NCI-H146 treated with DMSO at 0.1 percent for 48 hours (cell line): ENCODE measurements at regions not wholly inside any gene's neighbourhood (a gene's known extent, or its start where the extent isn't known, plus 50 kb on each side); places are given as distances from the start of the nearest gene placed in this dataset.
"Not testable (repeated sequence)": the region's sequence is repeated elsewhere in the genome, so short reads cannot be mapped to it uniquely, and the experiment has no call there.

Experiments used
- DNase-seq: peaks from one replicate; lab custom pipeline; 2025; ENCODE audit not compliant: unreplicated experiment; lab: John Stamatoyannopoulos, UW

DNA sequence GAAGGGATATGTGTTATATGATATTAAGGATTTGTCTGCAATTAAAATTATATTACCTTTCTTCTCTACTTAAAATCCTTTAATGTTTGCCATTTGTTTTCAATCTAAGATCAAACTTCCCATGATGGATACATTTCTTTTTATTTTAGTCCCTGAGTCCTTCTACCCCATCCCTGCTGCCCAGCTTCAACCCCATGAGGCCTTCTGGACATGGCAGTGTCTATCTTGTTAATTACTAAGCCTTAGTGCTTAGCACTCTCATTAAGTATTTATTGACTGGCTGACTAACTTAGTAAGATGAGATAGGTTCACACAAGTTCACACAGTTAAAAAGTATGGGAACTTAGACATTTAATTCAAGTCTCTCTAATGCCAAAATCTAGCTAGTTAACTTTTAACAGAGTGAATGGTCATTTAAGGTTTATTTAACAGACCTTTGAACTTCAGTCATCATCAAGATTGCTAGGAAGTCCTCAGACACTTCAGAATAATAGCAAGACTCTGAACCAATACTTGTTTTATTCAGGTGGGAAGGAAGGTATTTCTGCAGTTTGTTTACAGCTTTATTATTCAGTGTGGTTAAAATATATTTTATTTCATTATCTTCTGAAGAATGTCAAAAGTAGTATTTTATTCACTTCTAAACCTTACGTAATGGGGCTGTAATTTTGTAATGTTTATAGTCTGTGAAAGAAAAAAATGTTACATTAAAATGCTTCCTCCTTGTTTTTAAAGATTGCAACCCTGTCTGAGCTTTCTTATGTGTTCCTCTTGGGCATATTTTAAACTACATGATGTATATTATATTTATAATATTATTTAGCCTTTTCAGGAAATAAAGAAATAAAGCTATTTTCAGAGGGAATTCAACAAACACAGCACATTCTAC, 848.9 kb downstream of the REEP3 start:
- no peak for DNase-seq

DNA sequence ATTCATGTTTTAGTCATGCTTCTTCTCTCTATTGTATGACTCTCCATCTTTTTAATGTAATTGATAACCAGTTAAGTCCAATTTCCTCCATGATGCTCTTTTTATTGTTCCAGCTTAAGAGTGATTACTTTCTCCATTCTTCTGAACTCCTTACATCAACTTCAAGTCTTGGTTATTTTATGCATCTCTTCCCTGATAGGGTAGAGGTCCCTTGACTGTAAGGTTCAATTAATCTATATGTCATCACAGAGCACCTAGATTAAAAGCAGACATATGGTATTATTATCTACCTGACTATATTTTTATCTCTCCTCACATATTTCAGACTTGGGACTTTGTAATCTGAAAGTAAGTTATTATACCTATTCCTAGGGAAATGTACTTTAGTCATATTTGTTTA, 853.1 kb downstream of the REEP3 start:
- DNase-seq, result no peak

DNA sequence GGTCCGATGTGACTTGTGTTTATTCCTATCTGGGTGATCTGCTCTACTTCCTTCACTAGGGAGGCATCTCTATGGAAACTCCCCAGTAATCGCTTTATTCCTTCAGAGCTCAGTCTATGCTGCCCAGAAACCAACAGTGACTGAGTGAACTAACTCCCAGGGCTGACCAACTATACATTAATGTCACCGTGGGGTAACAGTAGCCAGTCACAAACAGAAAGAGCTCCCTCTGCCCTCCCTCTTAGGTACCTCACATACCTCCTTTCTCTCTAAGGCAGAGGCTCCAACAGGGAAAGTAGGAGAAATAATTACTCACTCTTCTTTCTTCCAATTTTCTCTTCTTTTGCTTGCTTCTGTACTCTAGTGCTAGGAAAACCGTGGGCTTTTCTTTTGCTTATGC, 855.0 kb downstream of the REEP3 start:
- DNase-seq, result no peak

GRCh38 chr10:64379898-64380297, 858.7 kb downstream of the REEP3 start:
- no peak for DNase-seq

GRCh38 chr10:64385355-64385754, 864.2 kb downstream of the REEP3 start:
- no peak for DNase-seq

- DNase-seq, result no peak
Measured at GRCh38 chr10:64394744-64395143, 873.5 kb downstream of the REEP3 start.

- no peak for DNase-seq
Measured at GRCh38 chr10:64396105-64396708, 875.0 kb downstream of the REEP3 start.

- no peak for DNase-seq
Measured at GRCh38 chr10:64397125-64397524, 875.9 kb downstream of the REEP3 start.

- no peak for DNase-seq
Measured at GRCh38 chr10:64408391-64409183, 887.4 kb downstream of the REEP3 start.

- no peak for DNase-seq
Measured at GRCh38 chr10:64409349-64409748, 888.1 kb downstream of the REEP3 start.

- no peak for DNase-seq
Measured at GRCh38 chr10:64416011-64416410, 894.8 kb downstream of the REEP3 start.

GRCh38 chr10:64419461-64419860, 898.3 kb downstream of the REEP3 start:
- DNase-seq, result no peak

GRCh38 chr10:64426745-64427144, 905.5 kb downstream of the REEP3 start:
- DNase-seq, result no peak

DNA sequence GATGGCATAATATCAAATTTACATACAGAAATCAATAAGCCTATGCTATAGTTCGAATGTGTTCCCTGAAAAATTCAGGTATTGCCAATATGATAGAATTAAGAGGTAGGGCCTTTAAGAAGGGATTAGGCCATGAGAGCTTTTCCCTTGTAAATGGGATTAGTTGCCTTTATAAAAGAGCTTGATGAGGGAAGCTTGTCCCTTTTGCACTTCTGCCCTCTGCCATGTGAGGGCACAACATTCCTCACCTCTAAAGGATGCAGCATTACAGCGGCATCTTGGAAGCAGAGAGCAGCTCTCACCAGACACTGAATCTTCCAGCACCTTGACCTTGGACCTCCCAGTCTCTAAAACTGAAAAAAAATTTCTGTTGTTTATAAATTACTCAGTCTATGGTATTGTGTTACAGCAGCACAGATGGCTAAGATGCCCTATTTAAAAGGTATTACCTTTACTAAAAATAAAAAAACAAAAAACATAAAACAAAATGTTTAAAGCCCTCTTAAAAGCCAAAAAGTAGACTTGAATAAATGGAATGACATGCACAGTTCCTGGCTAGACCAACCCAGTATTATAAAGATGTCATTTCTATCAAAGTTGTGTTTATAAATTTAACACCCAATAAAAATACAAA, 909.6 kb downstream of the REEP3 start:
- DNase-seq, result no peak

GRCh38 chr10:64441872-64442271, 920.7 kb downstream of the REEP3 start:
- DNase-seq, result not testable (repeated sequence)

DNA sequence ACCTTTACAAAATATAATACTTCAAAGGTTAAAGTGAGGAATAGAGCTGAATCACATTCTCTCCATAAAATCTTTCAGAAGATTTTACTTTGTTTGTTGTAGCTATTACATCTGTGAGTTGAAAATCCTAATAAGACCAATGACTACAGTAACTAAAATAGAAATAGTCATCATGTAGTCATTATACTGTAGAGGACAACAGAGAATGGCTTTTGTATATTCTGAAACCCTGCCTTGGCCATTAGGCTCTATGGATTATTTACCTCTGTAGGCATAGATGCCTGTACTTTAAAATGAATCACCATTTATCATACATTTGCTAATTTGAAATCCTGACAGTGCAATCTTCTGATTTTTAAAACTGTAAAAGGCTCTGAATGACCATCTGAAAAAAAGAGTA, 923.0 kb downstream of the REEP3 start:
- no peak for DNase-seq

GRCh38 chr10:64444564-64444963, 923.4 kb downstream of the REEP3 start:
- no peak for DNase-seq

DNA sequence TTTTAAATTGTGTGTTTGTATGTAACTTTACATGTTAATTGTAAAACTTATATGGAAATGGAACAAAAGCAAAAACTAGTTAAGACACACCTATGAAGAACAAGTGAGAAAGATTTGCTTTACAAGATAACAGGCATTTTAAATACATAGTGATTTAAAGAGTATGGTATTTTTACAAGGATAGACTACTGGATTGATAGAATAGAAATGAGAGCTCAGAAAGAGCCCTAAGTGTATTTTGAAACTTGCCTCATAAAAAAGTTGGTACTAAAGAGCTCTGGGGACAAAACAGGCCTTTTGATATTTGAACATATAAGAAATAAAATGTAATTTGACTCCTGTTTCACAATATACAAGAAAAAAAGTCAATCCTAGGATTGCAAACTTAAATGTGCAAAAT, 928.4 kb downstream of the REEP3 start:
- no peak for DNase-seq

- DNase-seq, result no peak
Measured at GRCh38 chr10:64450312-64450711, 929.1 kb downstream of the REEP3 start.

- no peak for DNase-seq
Measured at GRCh38 chr10:64454962-64455361, 933.8 kb downstream of the REEP3 start.

- no peak for DNase-seq
Measured at GRCh38 chr10:64458306-64458705, 937.1 kb downstream of the REEP3 start.
